K562 (cell line): ENCODE measurements at regions not wholly inside any gene's neighbourhood (a gene's known extent, or its start where the extent isn't known, plus 50 kb on each side); places are given as distances from the start of the nearest gene placed in this dataset.

Source experiments
- CBFA2T3 ChIP-seq: fragments of 450-650 bp; IDR thresholded peaks from 2 replicates; pipeline ENCODE4 v1.6.1; 2017
- CHCHD3 ChIP-seq: fragments of 250-450 bp; sonication (Bioruptor Pico); IDR thresholded peaks from 2 replicates; pipeline ENCODE4 v2.1.2; 2022; ENCODE audit warnings: mild to moderate bottlenecking
- E2F1 ChIP-seq: sonication (generic); formaldehyde crosslinking; IDR thresholded peaks from 2 replicates; pipeline ENCODE4 v1.8.1; 2023; ENCODE audit warnings: mild to moderate bottlenecking, missing genetic modification reagents, moderate library complexity
- HDAC6 ChIP-seq: IDR thresholded peaks from 2 replicates; pipeline ENCODE4 v1.6.1; 2012; ENCODE audit warnings: low read depth, mild to moderate bottlenecking, control low read depth, inconsistent platforms, low read length, moderate library complexity
- HNRNPK ChIP-seq: fragments of 200-400 bp; formaldehyde crosslinking; IDR thresholded peaks from one replicate; pipeline ENCODE4 v1.6.1; 2018; ENCODE audit warnings: mild to moderate bottlenecking, low read depth, low read length; ENCODE audit not compliant: poor library complexity, severe bottlenecking
- JUNB ChIP-seq: fragments of 450-650 bp; formaldehyde crosslinking; conservative IDR thresholded peaks from 2 replicates; pipeline ENCODE4 v1.4.0; 2020; ENCODE audit warnings: mild to moderate bottlenecking
- JUND ChIP-seq, 2 experiments: IDR thresholded peaks; 2 replicates in 1 of 2; 3 replicates in 1 of 2; pipeline ENCODE4 v1.6.1; 2011; ENCODE audit warnings: borderline replicate concordance in 2 of 2, low read depth in 2 of 2, low read length in 2 of 2, improper control_type of control experiment in 1 of 2, missing biosample characterization in 1 of 2, missing genetic modification characterization in 1 of 2, missing genetic modification reagents in 1 of 2
- MEF2D ChIP-seq: conservative IDR thresholded peaks from 2 replicates; pipeline ENCODE4 v1.6.1; 2016; ENCODE audit warnings: low read depth, missing genetic modification characterization, missing compliant biosample characterization
- NR2F6 ChIP-seq: fragments of 450-650 bp; formaldehyde crosslinking; IDR thresholded peaks from 2 replicates; pipeline ENCODE4 v1.4.0; 2020; ENCODE audit warnings: mild to moderate bottlenecking
- RFX5 ChIP-seq: IDR thresholded peaks from 2 replicates; pipeline ENCODE4 v1.6.1; 2011; ENCODE audit warnings: low read depth, mild to moderate bottlenecking, improper control_type of control experiment, low read length
- SP2 ChIP-seq: IDR thresholded peaks from 2 replicates; pipeline ENCODE4 v1.6.1; 2011; ENCODE audit warnings: mild to moderate bottlenecking, low read depth, low read length, moderate library complexity; ENCODE audit not compliant: poor library complexity, severe bottlenecking; ENCODE audit errors: extremely low read depth
- SRF ChIP-seq, 2 experiments: fragments of 250-450, 450-650 bp in 1 of 2; sonication (Bioruptor Pico) in 1 of 2; sonication (generic) in 1 of 2; formaldehyde crosslinking; IDR thresholded peaks; 2 replicates each; pipeline versions ENCODE4 v1.5.0 to v1.5.1; 2020 to 2022; ENCODE audit warnings: mild to moderate bottlenecking in 1 of 2, missing genetic modification reagents in 1 of 2
- STAG1 ChIP-seq: sonication (generic); formaldehyde crosslinking; IDR thresholded peaks from 2 replicates; pipeline ENCODE4 v1.5.0; 2020; ENCODE audit warnings: missing genetic modification reagents, borderline replicate concordance
- ZFP1 ChIP-seq: fragments of 450-650 bp; formaldehyde crosslinking; IDR thresholded peaks from 2 replicates; pipeline ENCODE4 v1.4.0; 2020; ENCODE audit warnings: mild to moderate bottlenecking, mixed read lengths

GRCh38 chr4:27934871-27935270 lies 1074.2 kb downstream of the STIM2 start:
- TF ChIP-seq HNRNPK (no peak), SP2 (no peak), NR2F6 (no peak), SRF (CRISPR knock-in tag; IDR thresholded peaks at IDR 0.05) (no peak), MEF2D (no peak), E2F1 (CRISPR knock-in tag) (no peak), RFX5 (no peak), JUND (IDR thresholded peaks at IDR 0.05; ENCODE audit: borderline replicate concordance, low read depth, low read length) (no peak), JUND (tag; IDR thresholded peaks at IDR 0.05; ENCODE audit: borderline replicate concordance, low read depth, low read length) (no peak), CBFA2T3 (no peak), ZFP1 (CRISPR knock-in tag) (no peak), CHCHD3 (CRISPR knock-in tag) (no peak), JUNB (CRISPR knock-in tag) (no peak), STAG1 (CRISPR knock-in tag) (no peak), HDAC6 (no peak)
